ENCODE measurements at regions not wholly inside any gene's neighbourhood (a gene's known extent, or its start where the extent isn't known, plus 50 kb on each side); places are given as distances from the start of the nearest gene placed in this dataset.

GRCh38 chr5:127223256-127223974, 67.2 kb upstream of the MEGF10 start:
- TF ChIP-seq CTCF (IDR thresholded peaks at IDR 0.05): no peak
- ATAC-seq (no peak), DNase-seq (no peak)
- no peak overlapping the region for H3K4me3 Mint-ChIP-seq
- peaks cover 7 to 10% of the 10 kb centered on the region in 2 donors for H3K27me3 Mint-ChIP-seq (ENCODE audit: low read depth in 2 of 2)
- intact Hi-C loops (cut with micrococcal nuclease): no loop called here
- Histone ChIP-seq H3K27ac (ENCODE audit: low read length) (no peak overlapping the region), H3K4me1 (ENCODE audit: control insufficient read depth, insufficient read depth, low read length) (no peaks in the 10 kb centered on the region), H3K4me3 (ENCODE audit: low read length) (no peak overlapping the region), H3K36me3 (ENCODE audit: control insufficient read depth, insufficient read depth, low read length) (no peaks in the 10 kb centered on the region), H3K27me3 (ENCODE audit: control insufficient read depth, insufficient read depth, low read length) (peaks cover 1% of the 10 kb centered on the region), H3K9me3 (ENCODE audit: control insufficient read depth, insufficient read depth, low read length) (no peaks in the 10 kb centered on the region)
- H3K9me3 Mint-ChIP-seq: no peaks in the 10 kb centered on the region
- H3K36me3 Mint-ChIP-seq: no peaks in the 10 kb centered on the region
- no peak overlapping the region for H3K27ac Mint-ChIP-seq
- 99% methylated on average over 5 of the region's 6 CpGs for WGBS (ENCODE audit: insufficient coverage)
- peaks cover 0 to under 1% of the 10 kb centered on the region in 2 donors for H3K4me1 Mint-ChIP-seq

GRCh38 chr5:127227881-127228280, 62.7 kb upstream of the MEGF10 start:
- no peak overlapping the region for H3K4me3 Mint-ChIP-seq
- DNase-seq (no peak), ATAC-seq (no peak)
- intact Hi-C loops (cut with micrococcal nuclease): no loop called here
- WGBS (ENCODE audit: insufficient coverage): 100% methylated on average over 4 of the region's 4 CpGs
- no peaks in the 10 kb centered on the region for H3K9me3 Mint-ChIP-seq
- no peak for TF ChIP-seq CTCF (IDR thresholded peaks at IDR 0.05)
- H3K9me3 ChIP-seq (ENCODE audit: control insufficient read depth, insufficient read depth, low read length): no peaks in the 10 kb centered on the region
- no peaks in the 10 kb centered on the region for H3K27me3 Mint-ChIP-seq (ENCODE audit: low read depth in 2 of 2)
- H3K36me3 ChIP-seq (ENCODE audit: control insufficient read depth, insufficient read depth, low read length): no peaks in the 10 kb centered on the region
- no peaks in the 10 kb centered on the region for H3K36me3 Mint-ChIP-seq
- peaks cover 13% of the 10 kb centered on the region for H3K4me1 ChIP-seq (ENCODE audit: control insufficient read depth, insufficient read depth, low read length)
- H3K4me3 ChIP-seq (ENCODE audit: low read length): no peak overlapping the region
- no peak overlapping the region for H3K27ac ChIP-seq (ENCODE audit: low read length)
- peaks cover 8 to 16% of the 10 kb centered on the region in 2 donors for H3K4me1 Mint-ChIP-seq
- no peak overlapping the region for H3K27ac Mint-ChIP-seq
- H3K27me3 ChIP-seq (ENCODE audit: control insufficient read depth, insufficient read depth, low read length): no peaks in the 10 kb centered on the region

- H3K27me3 ChIP-seq (ENCODE audit: control insufficient read depth, insufficient read depth, low read length): no peaks in the 10 kb centered on the region
- Mint-ChIP-seq H3K9me3 (no peaks in the 10 kb centered on the region), H3K4me3 (peak overlapping the region; percentile 83), H3K36me3 (no peaks in the 10 kb centered on the region), H3K27me3 (ENCODE audit: low read depth in 2 of 2) (no peaks in the 10 kb centered on the region), H3K4me1 (peaks cover 8 to 16% of the 10 kb centered on the region in 2 donors), H3K27ac (peak overlapping the region in 1 of 2 donors; percentile 77)
- peak overlapping the region; percentile 57 for H3K4me3 ChIP-seq (ENCODE audit: low read length)
- intact Hi-C loops (cut with micrococcal nuclease): no loop called here
- 67% methylated on average over 18 of the region's 18 CpGs for WGBS (ENCODE audit: insufficient coverage)
- no peaks in the 10 kb centered on the region for H3K9me3 ChIP-seq (ENCODE audit: control insufficient read depth, insufficient read depth, low read length)
- H3K36me3 ChIP-seq (ENCODE audit: control insufficient read depth, insufficient read depth, low read length): no peaks in the 10 kb centered on the region
- peaks cover 13% of the 10 kb centered on the region for H3K4me1 ChIP-seq (ENCODE audit: control insufficient read depth, insufficient read depth, low read length)
- ATAC-seq (no peak), DNase-seq (no peak)
- no peak for TF ChIP-seq CTCF (IDR thresholded peaks at IDR 0.05)
- H3K27ac ChIP-seq (ENCODE audit: low read length): no peak overlapping the region
Measured at GRCh38 chr5:127228540-127229184, 61.9 kb upstream of the MEGF10 start.

Data from natural killer cell (primary cell).